K562 (cell line): ENCODE measurements at regions not wholly inside any gene's neighbourhood (a gene's known extent, or its start where the extent isn't known, plus 50 kb on each side); places are given as distances from the start of the nearest gene placed in this dataset.
"Not testable (repeated sequence)": the region's sequence is repeated elsewhere in the genome, so short reads cannot be mapped to it uniquely, and the experiment has no call there.

Experiments used
- CTCF ChIP-seq, 3 experiments: IDR thresholded peaks in 2 of 3; conservative IDR thresholded peaks in 1 of 3; 2 replicates each; pipeline ENCODE4 v1.5.1; 2011 to 2012; ENCODE audit warnings: low read length in 3 of 3, mild to moderate bottlenecking in 3 of 3, control low read depth in 2 of 3, improper control_type of control experiment in 1 of 3, inconsistent platforms in 1 of 3, low read depth in 1 of 3, mixed read lengths in 1 of 3, moderate library complexity in 1 of 3; ENCODE audit not compliant: insufficient read depth in 2 of 3
- IRF2 ChIP-seq: sonication (generic); formaldehyde crosslinking; IDR thresholded peaks from 2 replicates; pipeline ENCODE4 v1.8.1; 2022; ENCODE audit warnings: mild to moderate bottlenecking, missing genetic modification reagents
- JUND ChIP-seq, 2 experiments: IDR thresholded peaks; 2 replicates in 1 of 2; 3 replicates in 1 of 2; pipeline ENCODE4 v1.6.1; 2011; ENCODE audit warnings: borderline replicate concordance in 2 of 2, low read depth in 2 of 2, low read length in 2 of 2, improper control_type of control experiment in 1 of 2, missing biosample characterization in 1 of 2, missing genetic modification characterization in 1 of 2, missing genetic modification reagents in 1 of 2
- KDM4B ChIP-seq, 2 experiments: fragments of 450-650 bp in 1 of 2; sonication (generic) in 1 of 2; IDR thresholded peaks; 2 replicates each; pipeline ENCODE4 v1.6.1; 2016 to 2017; ENCODE audit warnings: borderline replicate concordance in 2 of 2, antibody characterized with exemption in 1 of 2, low read depth in 1 of 2, mild to moderate bottlenecking in 1 of 2
- SP1 ChIP-seq: sonication (generic); formaldehyde crosslinking; IDR thresholded peaks from 2 replicates; pipeline ENCODE4 v1.8.1; 2022; ENCODE audit warnings: mild to moderate bottlenecking, missing genetic modification reagents
- TCF7 ChIP-seq: sonication (generic); IDR thresholded peaks from 2 replicates; pipeline ENCODE4 v1.6.1; 2016; ENCODE audit warnings: antibody characterized with exemption, borderline replicate concordance
- ZC3H11A ChIP-seq: IDR thresholded peaks from 2 replicates; pipeline ENCODE4 v1.6.1; 2012; ENCODE audit warnings: low read depth, low read length, improper control_type of control experiment
- ZFP1 ChIP-seq: fragments of 450-650 bp; formaldehyde crosslinking; IDR thresholded peaks from 2 replicates; pipeline ENCODE4 v1.4.0; 2020; ENCODE audit warnings: mild to moderate bottlenecking, mixed read lengths
- ZNF274 ChIP-seq: IDR thresholded peaks from 2 replicates; pipeline ENCODE4 v1.6.1; 2011; ENCODE audit warnings: low read depth, mild to moderate bottlenecking, low read length, moderate library complexity, borderline replicate concordance
- ZNF384 ChIP-seq: IDR thresholded peaks from 2 replicates; pipeline ENCODE4 v1.6.1; 2012; ENCODE audit warnings: low read depth, low read length, improper control_type of control experiment

GRCh38 chr13:18710673-18711072 is 471.0 kb downstream of the TUBA3C start:
- not testable (repeated sequence) for TF ChIP-seq CTCF (IDR thresholded peaks at IDR 0.05 in 2 of 3, conservative IDR thresholded peaks at IDR 0.05 in 1 of 3; ENCODE audit: insufficient read depth in 2 of 3, low read depth in 1 of 3, low read length in 3 of 3); ZFP1 (CRISPR knock-in tag); TCF7; ZNF384; KDM4B (IDR thresholded peaks at IDR 0.05; ENCODE audit: borderline replicate concordance in 2 of 2, low read depth in 1 of 2); IRF2; JUND (IDR thresholded peaks at IDR 0.05; ENCODE audit: borderline replicate concordance, low read depth, low read length); JUND (tag; IDR thresholded peaks at IDR 0.05; ENCODE audit: borderline replicate concordance, low read depth, low read length); ZNF274; SP1; ZC3H11A
